ENCODE measurements at regions not wholly inside any gene's neighbourhood (a gene's known extent, or its start where the extent isn't known, plus 50 kb on each side); places are given as distances from the start of the nearest gene placed in this dataset.

DNA sequence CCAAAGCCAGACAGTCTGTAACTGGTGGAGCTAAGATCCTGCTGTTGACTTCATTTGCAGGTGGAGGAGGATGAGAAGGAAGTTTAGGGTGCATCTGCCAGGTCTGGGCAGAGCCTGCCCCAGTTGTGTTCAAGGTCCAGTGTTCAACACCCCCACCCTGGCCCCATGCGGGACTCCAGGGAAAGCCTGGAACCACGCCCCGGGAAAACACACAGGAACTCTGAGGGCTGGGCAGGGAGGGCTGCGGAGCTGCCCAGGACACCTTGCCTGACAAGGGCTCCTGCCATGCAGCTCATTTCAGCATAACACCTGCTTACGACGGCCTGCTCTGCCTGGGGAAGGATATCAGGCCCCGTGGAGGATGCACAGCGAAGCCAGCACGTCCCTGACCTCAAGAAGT lies 286.3 kb downstream of the XXYLT1 start:
- Histone ChIP-seq H3K27me3 (replicated peaks; ENCODE audit: control insufficient read depth, insufficient read depth, low read length) (peaks cover 1% of the 10 kb centered on the region), H3K4me3 (replicated peaks; ENCODE audit: low read depth, low read length) (no peak overlapping the region), H3K36me3 (ENCODE audit: control insufficient read depth, insufficient read depth, low read length) (no peaks in the 10 kb centered on the region)
- TF ChIP-seq, protein P1, sequence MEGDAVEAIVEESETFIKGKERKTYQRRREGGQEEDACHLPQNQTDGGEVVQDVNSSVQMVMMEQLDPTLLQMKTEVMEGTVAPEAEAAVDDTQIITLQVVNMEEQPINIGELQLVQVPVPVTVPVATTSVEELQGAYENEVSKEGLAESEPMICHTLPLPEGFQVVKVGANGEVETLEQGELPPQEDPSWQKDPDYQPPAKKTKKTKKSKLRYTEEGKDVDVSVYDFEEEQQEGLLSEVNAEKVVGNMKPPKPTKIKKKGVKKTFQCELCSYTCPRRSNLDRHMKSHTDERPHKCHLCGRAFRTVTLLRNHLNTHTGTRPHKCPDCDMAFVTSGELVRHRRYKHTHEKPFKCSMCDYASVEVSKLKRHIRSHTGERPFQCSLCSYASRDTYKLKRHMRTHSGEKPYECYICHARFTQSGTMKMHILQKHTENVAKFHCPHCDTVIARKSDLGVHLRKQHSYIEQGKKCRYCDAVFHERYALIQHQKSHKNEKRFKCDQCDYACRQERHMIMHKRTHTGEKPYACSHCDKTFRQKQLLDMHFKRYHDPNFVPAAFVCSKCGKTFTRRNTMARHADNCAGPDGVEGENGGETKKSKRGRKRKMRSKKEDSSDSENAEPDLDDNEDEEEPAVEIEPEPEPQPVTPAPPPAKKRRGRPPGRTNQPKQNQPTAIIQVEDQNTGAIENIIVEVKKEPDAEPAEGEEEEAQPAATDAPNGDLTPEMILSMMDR (IDR thresholded peaks at IDR 0.05; ENCODE audit: insufficient read depth, low read length, poor library complexity, severe bottlenecking), result no peak
- no peak for DNase-seq (ENCODE audit: extremely low read depth, insufficient read length)

DNA sequence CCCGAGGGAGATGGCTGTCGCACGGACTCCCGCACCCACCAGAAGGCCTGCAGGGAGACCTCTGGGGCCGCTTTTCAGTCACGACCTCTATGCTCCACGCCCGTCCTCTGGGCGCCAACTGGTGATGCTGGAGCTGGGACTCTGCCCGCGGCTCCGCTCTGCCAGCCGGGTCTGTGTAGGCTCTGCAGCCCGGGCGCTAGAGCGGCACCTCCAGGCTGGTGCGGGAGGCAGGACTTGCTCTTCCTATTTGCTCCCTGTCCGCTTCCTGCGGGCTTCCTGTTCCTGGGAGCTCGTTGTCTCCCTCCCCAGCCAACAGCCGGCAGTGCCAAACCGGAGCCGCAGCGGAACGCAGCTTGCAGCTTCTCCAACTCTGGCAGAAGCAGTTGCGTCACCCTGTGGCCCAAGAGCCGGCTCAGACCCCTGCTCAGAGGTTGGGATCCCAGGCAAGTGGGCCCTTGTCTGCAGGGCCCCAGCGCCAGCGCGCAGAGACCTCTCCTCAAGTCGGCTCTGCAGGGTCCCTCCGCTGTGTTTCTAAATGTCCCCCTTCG lies 285.9 kb downstream of the XXYLT1 start:
- DNase-seq (ENCODE audit: extremely low read depth, insufficient read length), result no peak
- Histone ChIP-seq H3K4me3 (replicated peaks; ENCODE audit: low read depth, low read length) (no peak overlapping the region), H3K27me3 (replicated peaks; ENCODE audit: control insufficient read depth, insufficient read depth, low read length) (peaks cover 1% of the 10 kb centered on the region), H3K36me3 (ENCODE audit: control insufficient read depth, insufficient read depth, low read length) (no peaks in the 10 kb centered on the region)
- TF ChIP-seq, protein P1 (IDR thresholded peaks at IDR 0.05; ENCODE audit: insufficient read depth, low read length, poor library complexity, severe bottlenecking), result no peak

GRCh38 chr3:194986208-194987043 lies 284.5 kb downstream of the XXYLT1 start:
- TF ChIP-seq, protein P1 (IDR thresholded peaks at IDR 0.05; ENCODE audit: insufficient read depth, low read length, poor library complexity, severe bottlenecking), result no peak
- Histone ChIP-seq H3K27me3 (replicated peaks; ENCODE audit: control insufficient read depth, insufficient read depth, low read length) (peaks cover 1% of the 10 kb centered on the region), H3K36me3 (ENCODE audit: control insufficient read depth, insufficient read depth, low read length) (no peaks in the 10 kb centered on the region), H3K4me3 (replicated peaks; ENCODE audit: low read depth, low read length) (no peak overlapping the region)
- no peak for DNase-seq (ENCODE audit: extremely low read depth, insufficient read length)

DNA sequence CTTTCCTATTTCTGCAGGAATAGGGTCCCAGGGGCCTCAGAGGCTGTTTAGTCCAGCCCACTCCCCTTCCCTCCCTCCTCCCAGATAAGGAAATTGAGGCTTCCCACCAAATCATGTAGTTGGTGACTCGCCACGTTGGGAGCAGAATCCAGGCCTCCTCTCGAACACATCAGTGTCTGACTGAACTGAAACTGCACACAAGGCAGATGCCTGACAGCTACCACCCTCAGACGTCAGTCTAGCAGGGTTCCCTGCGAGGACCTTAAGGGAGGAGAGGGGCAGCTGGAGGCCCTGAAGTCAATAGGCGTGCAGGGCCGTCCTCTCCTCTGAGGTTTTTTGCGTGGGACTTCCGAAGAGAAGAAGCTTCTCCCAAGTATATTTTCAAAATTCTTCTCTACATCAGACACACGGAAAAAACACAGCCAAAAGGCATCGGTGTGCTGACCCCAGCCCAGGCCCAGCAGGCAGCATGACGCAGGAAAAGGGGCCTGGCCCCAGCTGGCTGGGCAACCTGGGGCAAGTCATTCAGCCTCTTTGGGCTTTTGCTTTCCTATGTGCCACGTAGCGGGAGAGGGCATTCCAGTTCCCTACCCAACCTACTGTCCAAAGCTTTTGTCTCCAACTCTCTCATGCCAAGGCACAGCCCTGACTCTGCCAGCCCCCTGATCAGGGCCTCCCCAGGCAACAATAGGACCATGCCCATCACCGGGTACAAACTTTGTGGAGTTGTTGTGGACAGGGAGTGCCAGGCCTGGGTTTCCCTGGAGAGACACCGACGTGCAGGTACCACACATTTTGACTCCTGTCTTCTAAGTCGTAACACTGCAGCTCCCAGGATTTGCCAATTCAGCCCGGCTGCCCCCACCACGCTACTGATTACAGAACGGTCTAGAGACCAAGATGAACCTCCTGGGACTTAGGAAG lies 283.1 kb downstream of the XXYLT1 start:
- H3K4me3 ChIP-seq (replicated peaks; ENCODE audit: low read depth, low read length), result no peak overlapping the region
- peaks cover 1% of the 10 kb centered on the region for H3K27me3 ChIP-seq (replicated peaks; ENCODE audit: control insufficient read depth, insufficient read depth, low read length)
- no peak for DNase-seq (ENCODE audit: extremely low read depth, insufficient read length)
- H3K36me3 ChIP-seq (ENCODE audit: control insufficient read depth, insufficient read depth, low read length), result no peaks in the 10 kb centered on the region
- TF ChIP-seq, protein P1 (IDR thresholded peaks at IDR 0.05; ENCODE audit: insufficient read depth, low read length, poor library complexity, severe bottlenecking), result no peak

DNA sequence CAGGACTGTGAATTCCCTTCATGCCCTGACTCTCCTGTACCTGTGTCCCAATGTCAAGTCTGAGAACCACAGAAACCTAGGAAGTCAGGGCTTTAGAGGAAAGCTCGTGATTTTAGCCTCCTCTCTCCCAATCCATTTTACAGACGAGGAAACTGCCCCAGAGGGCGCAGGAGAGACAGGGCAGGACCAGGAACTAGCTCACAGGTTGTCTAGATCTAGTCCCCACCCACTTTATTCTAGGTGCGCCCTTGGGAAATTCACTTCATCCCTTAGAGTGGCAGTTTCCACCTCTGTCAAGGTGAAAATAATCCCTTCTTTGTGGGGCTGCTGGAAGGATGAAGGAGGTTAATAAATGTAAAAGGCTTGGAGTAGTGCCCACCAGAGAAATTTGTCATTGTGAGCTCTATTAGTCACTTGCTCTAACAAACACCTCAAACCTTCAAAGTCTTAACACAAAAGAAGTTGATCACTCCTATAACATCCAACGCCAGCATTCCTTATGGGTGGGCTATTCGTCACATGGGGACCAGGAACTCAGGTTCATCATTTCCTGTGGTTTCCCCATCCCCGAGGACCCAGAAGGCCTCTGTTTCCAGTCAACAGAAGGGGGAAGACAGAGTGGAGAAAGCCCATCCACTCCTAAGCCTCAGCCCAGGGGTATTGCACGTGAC lies 282.3 kb downstream of the XXYLT1 start:
- no peaks in the 10 kb centered on the region for H3K36me3 ChIP-seq (ENCODE audit: control insufficient read depth, insufficient read depth, low read length)
- H3K27me3 ChIP-seq (replicated peaks; ENCODE audit: control insufficient read depth, insufficient read depth, low read length), result peaks cover 1% of the 10 kb centered on the region
- no peak for DNase-seq (ENCODE audit: extremely low read depth, insufficient read length)
- TF ChIP-seq, protein P1 (IDR thresholded peaks at IDR 0.05; ENCODE audit: insufficient read depth, low read length, poor library complexity, severe bottlenecking), result no peak
- no peak overlapping the region for H3K4me3 ChIP-seq (replicated peaks; ENCODE audit: low read depth, low read length)
